OCI-LY3 (cell line): ENCODE measurements at regions not wholly inside any gene's neighbourhood (a gene's known extent, or its start where the extent isn't known, plus 50 kb on each side); places are given as distances from the start of the nearest gene placed in this dataset.

Experiments used
- EZH2phosphoT487 ChIP-seq: fragments of 200-600 bp; shearing (Covaris generic); IDR thresholded peaks from 2 replicates; pipeline ENCODE4 v1.6.1; 2018; ENCODE audit warnings: antibody characterized with exemption, mixed run types, low read depth
- TF ChIP-seq, protein P1 (sequence below): fragments of 200-600, 300-600 bp; sonication (generic); IDR thresholded peaks from 2 replicates; pipeline ENCODE4 v1.5.1; 2014; ENCODE audit warnings: antibody characterized with exemption, low read length, low read depth

DNA sequence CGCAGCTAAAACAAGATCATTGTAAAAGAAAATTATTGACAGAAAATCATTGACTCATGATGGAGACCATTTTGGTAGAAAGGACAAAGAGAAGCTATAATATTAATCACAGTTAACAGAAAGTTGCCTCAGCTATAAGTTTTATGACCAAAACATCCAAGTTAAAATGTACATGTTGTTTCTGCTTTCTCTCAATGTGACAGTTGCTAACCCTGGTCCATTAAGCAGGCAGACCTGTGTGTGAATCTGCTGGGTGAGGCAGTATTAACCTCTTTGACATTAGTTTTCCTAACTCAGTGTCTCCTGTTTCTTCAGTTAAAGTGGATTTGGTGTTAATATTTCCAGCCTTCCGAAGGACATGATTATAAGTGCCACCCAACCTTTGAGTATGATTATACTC lies 94.8 kb upstream of the DCLK2 start:
- TF ChIP-seq, protein P1, sequence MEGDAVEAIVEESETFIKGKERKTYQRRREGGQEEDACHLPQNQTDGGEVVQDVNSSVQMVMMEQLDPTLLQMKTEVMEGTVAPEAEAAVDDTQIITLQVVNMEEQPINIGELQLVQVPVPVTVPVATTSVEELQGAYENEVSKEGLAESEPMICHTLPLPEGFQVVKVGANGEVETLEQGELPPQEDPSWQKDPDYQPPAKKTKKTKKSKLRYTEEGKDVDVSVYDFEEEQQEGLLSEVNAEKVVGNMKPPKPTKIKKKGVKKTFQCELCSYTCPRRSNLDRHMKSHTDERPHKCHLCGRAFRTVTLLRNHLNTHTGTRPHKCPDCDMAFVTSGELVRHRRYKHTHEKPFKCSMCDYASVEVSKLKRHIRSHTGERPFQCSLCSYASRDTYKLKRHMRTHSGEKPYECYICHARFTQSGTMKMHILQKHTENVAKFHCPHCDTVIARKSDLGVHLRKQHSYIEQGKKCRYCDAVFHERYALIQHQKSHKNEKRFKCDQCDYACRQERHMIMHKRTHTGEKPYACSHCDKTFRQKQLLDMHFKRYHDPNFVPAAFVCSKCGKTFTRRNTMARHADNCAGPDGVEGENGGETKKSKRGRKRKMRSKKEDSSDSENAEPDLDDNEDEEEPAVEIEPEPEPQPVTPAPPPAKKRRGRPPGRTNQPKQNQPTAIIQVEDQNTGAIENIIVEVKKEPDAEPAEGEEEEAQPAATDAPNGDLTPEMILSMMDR, result no peak
- TF ChIP-seq EZH2phosphoT487, result no peak
